ENCODE measurements at regions not wholly inside any gene's neighbourhood (a gene's known extent, or its start where the extent isn't known, plus 50 kb on each side); places are given as distances from the start of the nearest gene placed in this dataset.
A peak's percentile ranks its signal among the peaks of the same experiment; 100 is the strongest.

DNA sequence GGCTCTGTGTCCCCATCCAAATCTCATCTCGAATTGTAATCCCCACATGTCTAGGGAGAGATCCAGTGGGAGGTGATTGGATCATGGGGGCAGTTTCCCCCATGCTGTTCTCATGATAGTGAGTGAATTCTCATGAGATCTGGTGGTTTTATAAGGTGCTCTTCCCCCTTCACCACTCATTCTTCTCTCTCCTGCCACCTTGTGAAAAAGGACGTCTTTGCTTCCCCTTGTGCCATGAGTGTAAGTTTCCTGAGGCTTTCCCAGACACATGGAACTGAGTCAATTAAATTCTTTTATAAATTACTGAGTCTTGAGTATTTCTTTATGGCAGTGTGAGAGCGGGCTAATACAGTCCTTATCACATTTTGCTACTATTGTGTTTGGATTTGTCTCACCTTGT lies 177.6 kb upstream of the SLC39A10 start:
- no peak for DNase-seq (ENCODE audit: low read depth in 4 of 6, low spot score in 6 of 6)
- no CpG with 5 or more reads among the region's 3 CpGs for WGBS (ENCODE audit: insufficient coverage)
- Histone ChIP-seq H3K27me3 (ENCODE audit: control insufficient read depth, insufficient read depth, low read length) (no peaks in the 10 kb centered on the region), H3K36me3 (ENCODE audit: control insufficient read depth, insufficient read depth, low read length) (no peaks in the 10 kb centered on the region), H3K27ac (ENCODE audit: low read depth, low read length) (no peak overlapping the region), H3K4me3 (ENCODE audit: low read depth, low read length) (no peak overlapping the region), H3K9me3 (ENCODE audit: control insufficient read depth, insufficient read depth, low read length) (no peaks in the 10 kb centered on the region), H3K4me1 (ENCODE audit: control insufficient read depth, insufficient read depth, low read length) (no peaks in the 10 kb centered on the region)

GRCh38 chr2:195477996-195478382 lies 179.0 kb upstream of the SLC39A10 start:
- no peak for DNase-seq (ENCODE audit: low read depth in 4 of 6, low spot score in 6 of 6)
- Histone ChIP-seq H3K27ac (ENCODE audit: low read depth, low read length) (no peak overlapping the region), H3K4me3 (ENCODE audit: low read depth, low read length) (no peak overlapping the region), H3K27me3 (ENCODE audit: control insufficient read depth, insufficient read depth, low read length) (no peaks in the 10 kb centered on the region), H3K36me3 (ENCODE audit: control insufficient read depth, insufficient read depth, low read length) (no peaks in the 10 kb centered on the region), H3K9me3 (ENCODE audit: control insufficient read depth, insufficient read depth, low read length) (no peaks in the 10 kb centered on the region), H3K4me1 (ENCODE audit: control insufficient read depth, insufficient read depth, low read length) (no peaks in the 10 kb centered on the region)

GRCh38 chr2:195477248-195477995 lies 179.6 kb upstream of the SLC39A10 start:
- no peaks in the 10 kb centered on the region for H3K36me3 ChIP-seq (ENCODE audit: control insufficient read depth, insufficient read depth, low read length)
- WGBS (ENCODE audit: insufficient coverage), result no CpG with 5 or more reads among the region's 2 CpGs
- H3K27me3 ChIP-seq (ENCODE audit: control insufficient read depth, insufficient read depth, low read length), result no peaks in the 10 kb centered on the region
- no peaks in the 10 kb centered on the region for H3K4me1 ChIP-seq (ENCODE audit: control insufficient read depth, insufficient read depth, low read length)
- DNase-seq (ENCODE audit: low read depth in 4 of 6, low spot score in 6 of 6), result no peak
- H3K9me3 ChIP-seq (ENCODE audit: control insufficient read depth, insufficient read depth, low read length), result no peaks in the 10 kb centered on the region
- H3K27ac ChIP-seq (ENCODE audit: low read depth, low read length), result no peak overlapping the region
- H3K4me3 ChIP-seq (ENCODE audit: low read depth, low read length), result no peak overlapping the region

DNA sequence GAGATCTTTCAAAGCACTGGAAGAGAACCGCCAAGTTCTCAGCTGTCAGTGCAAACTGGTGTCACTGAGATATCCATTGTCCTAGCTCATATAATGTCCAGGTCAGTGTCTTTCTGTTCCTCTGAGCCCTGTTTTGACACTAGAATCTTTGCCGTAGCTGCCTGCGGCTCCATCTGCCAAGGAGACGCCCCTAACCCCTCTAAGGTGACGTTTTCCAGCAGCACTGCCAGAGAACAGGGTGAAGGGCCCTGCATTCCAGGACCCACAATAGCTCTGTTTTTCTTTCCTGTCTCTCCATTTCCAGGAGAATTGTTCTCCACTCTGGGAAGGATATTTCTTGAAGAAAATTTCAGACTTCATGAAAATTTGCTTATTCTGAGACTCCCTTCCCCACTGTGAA lies 181.7 kb upstream of the SLC39A10 start:
- WGBS (ENCODE audit: insufficient coverage), result 58% methylated on average over 4 of the region's 5 CpGs
- Histone ChIP-seq H3K9me3 (ENCODE audit: control insufficient read depth, insufficient read depth, low read length) (no peaks in the 10 kb centered on the region), H3K4me3 (ENCODE audit: low read depth, low read length) (no peak overlapping the region), H3K27me3 (ENCODE audit: control insufficient read depth, insufficient read depth, low read length) (no peaks in the 10 kb centered on the region), H3K4me1 (ENCODE audit: control insufficient read depth, insufficient read depth, low read length) (no peaks in the 10 kb centered on the region), H3K36me3 (ENCODE audit: control insufficient read depth, insufficient read depth, low read length) (no peaks in the 10 kb centered on the region), H3K27ac (ENCODE audit: low read depth, low read length) (no peak overlapping the region)
- no peak for DNase-seq (ENCODE audit: low read depth in 4 of 6, low spot score in 6 of 6)

DNA sequence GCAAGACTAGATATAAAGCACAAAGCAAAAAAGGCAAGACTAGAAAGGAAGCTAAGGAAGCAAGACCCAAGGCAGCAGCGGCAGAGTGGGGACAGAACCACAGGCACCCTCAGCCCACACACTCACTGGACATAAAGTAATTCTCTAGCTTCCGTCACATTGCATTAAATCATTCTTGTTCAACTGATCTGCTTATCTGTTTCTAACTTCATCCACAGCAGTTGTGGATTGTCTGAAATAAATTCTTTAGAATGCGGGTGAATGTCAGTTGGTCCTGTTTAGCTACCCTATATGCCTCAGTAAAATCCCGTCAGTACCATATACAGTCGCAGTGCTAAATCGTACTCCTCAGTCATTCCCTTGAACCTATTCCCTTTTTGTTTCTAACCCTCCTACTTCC lies 183.2 kb upstream of the SLC39A10 start:
- no peaks in the 10 kb centered on the region for H3K36me3 ChIP-seq (ENCODE audit: control insufficient read depth, insufficient read depth, low read length)
- no CpG with 5 or more reads among the region's 6 CpGs for WGBS (ENCODE audit: insufficient coverage)
- DNase-seq (ENCODE audit: low read depth in 4 of 6, low spot score in 6 of 6), result no peak
- H3K27ac ChIP-seq (ENCODE audit: low read depth, low read length), result no peak overlapping the region
- no peaks in the 10 kb centered on the region for H3K27me3 ChIP-seq (ENCODE audit: control insufficient read depth, insufficient read depth, low read length)
- H3K9me3 ChIP-seq (ENCODE audit: control insufficient read depth, insufficient read depth, low read length), result no peaks in the 10 kb centered on the region
- H3K4me1 ChIP-seq (ENCODE audit: control insufficient read depth, insufficient read depth, low read length), result no peaks in the 10 kb centered on the region
- H3K4me3 ChIP-seq (ENCODE audit: low read depth, low read length), result no peak overlapping the region

- no peak for DNase-seq (ENCODE audit: low read depth in 4 of 6, low spot score in 6 of 6)
- no peak overlapping the region for H3K4me3 ChIP-seq (ENCODE audit: low read depth, low read length)
- H3K27ac ChIP-seq (ENCODE audit: low read depth, low read length), result no peak overlapping the region
- no peaks in the 10 kb centered on the region for H3K27me3 ChIP-seq (ENCODE audit: control insufficient read depth, insufficient read depth, low read length)
- H3K36me3 ChIP-seq (ENCODE audit: control insufficient read depth, insufficient read depth, low read length), result no peaks in the 10 kb centered on the region
- WGBS (ENCODE audit: insufficient coverage), result no CpG with 5 or more reads among the region's 3 CpGs
- H3K4me1 ChIP-seq (ENCODE audit: control insufficient read depth, insufficient read depth, low read length), result no peaks in the 10 kb centered on the region
- no peaks in the 10 kb centered on the region for H3K9me3 ChIP-seq (ENCODE audit: control insufficient read depth, insufficient read depth, low read length)
These were observed 184.4 kb upstream of the SLC39A10 start for GRCh38 chr2:195472501-195473234.

DNA sequence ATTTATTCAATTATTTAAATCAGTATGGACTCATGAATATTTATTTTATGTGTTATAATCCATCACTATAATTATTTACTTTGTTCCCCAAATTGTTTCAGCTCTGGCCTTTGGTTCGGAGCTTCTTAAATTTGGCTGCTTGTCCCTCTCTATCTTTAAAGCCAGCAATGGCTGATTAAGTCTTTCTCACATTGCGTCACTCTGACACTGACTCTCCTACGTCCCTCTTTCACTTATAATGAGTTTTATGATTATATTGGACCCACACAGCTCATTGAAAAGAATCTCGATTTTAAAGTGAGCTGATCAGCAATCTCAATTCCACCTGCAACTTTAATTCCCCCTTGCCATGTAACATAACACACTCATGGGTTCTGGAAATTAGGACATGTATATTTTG lies 185.2 kb upstream of the SLC39A10 start:
- DNase-seq (ENCODE audit: low read depth in 4 of 6, low spot score in 6 of 6), result no peak

GRCh38 chr2:195471163-195471562 lies 185.9 kb upstream of the SLC39A10 start:
- peaks cover 2% of the 10 kb centered on the region for H3K9me3 ChIP-seq (ENCODE audit: control insufficient read depth, insufficient read depth, low read length)
- H3K4me1 ChIP-seq (ENCODE audit: control insufficient read depth, insufficient read depth, low read length), result no peaks in the 10 kb centered on the region
- no peaks in the 10 kb centered on the region for H3K27me3 ChIP-seq (ENCODE audit: control insufficient read depth, insufficient read depth, low read length)
- no peak for DNase-seq (ENCODE audit: low read depth in 4 of 6, low spot score in 6 of 6)
- no peaks in the 10 kb centered on the region for H3K36me3 ChIP-seq (ENCODE audit: control insufficient read depth, insufficient read depth, low read length)
- 100% methylated on average over 1 of the region's 2 CpGs for WGBS (ENCODE audit: insufficient coverage)
- no peak overlapping the region for H3K4me3 ChIP-seq (ENCODE audit: low read depth, low read length)
- no peak overlapping the region for H3K27ac ChIP-seq (ENCODE audit: low read depth, low read length)

More for the DNA sequence above, 185.2 kb upstream of the SLC39A10 start:
- Histone ChIP-seq H3K9me3 (ENCODE audit: control insufficient read depth, insufficient read depth, low read length) (no peaks in the 10 kb centered on the region), H3K27me3 (ENCODE audit: control insufficient read depth, insufficient read depth, low read length) (no peaks in the 10 kb centered on the region), H3K4me1 (ENCODE audit: control insufficient read depth, insufficient read depth, low read length) (no peaks in the 10 kb centered on the region), H3K4me3 (ENCODE audit: low read depth, low read length) (no peak overlapping the region), H3K27ac (ENCODE audit: low read depth, low read length) (no peak overlapping the region), H3K36me3 (ENCODE audit: control insufficient read depth, insufficient read depth, low read length) (no peaks in the 10 kb centered on the region)
- WGBS (ENCODE audit: insufficient coverage), result 57% methylated on average over 1 of the region's 4 CpGs

DNA sequence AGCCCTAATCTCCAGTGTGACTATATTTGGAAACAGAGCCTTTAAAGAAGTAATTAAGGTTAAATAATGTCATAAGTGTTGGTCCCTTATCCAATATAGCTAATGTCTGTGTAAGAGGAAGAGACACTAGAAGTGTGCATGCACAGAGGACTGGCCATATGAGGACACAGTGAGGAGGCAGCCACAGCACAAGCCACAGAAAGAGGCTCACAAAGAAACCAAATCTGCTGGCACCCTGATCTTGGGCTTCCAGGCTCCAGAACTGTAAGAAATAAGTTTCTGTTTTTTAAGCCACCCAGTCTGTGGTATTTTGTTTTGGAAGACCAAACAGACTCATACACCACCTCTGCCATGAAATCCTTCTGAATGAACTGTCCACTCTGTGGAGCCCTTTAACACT lies 186.4 kb upstream of the SLC39A10 start:
- Histone ChIP-seq H3K4me3 (ENCODE audit: low read depth, low read length) (no peak overlapping the region), H3K4me1 (ENCODE audit: control insufficient read depth, insufficient read depth, low read length) (no peaks in the 10 kb centered on the region), H3K27me3 (ENCODE audit: control insufficient read depth, insufficient read depth, low read length) (no peaks in the 10 kb centered on the region), H3K9me3 (ENCODE audit: control insufficient read depth, insufficient read depth, low read length) (peaks cover 2% of the 10 kb centered on the region), H3K27ac (ENCODE audit: low read depth, low read length) (no peak overlapping the region), H3K36me3 (ENCODE audit: control insufficient read depth, insufficient read depth, low read length) (no peaks in the 10 kb centered on the region)
- DNase-seq (ENCODE audit: low read depth in 4 of 6, low spot score in 6 of 6), result no peak

DNA sequence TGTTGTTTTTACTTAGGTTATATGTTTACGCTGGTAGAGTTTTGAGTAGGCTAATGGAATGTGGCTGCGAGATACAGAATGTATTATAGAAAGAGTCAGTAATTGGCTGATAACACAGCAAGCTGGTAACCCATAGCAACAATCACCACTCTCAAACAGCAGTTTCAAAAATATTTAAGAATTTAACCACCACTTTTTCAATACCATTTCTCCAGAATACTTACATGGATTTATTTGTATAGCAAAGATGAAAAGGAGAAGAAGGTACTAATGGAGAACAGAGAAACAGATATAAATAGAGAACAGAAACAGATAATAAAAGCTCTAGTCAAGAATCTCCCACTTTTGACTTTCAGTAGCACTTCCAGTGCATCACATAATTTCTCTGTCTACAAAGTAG lies 188.3 kb upstream of the SLC39A10 start:
- H3K36me3 ChIP-seq (ENCODE audit: control insufficient read depth, insufficient read depth, low read length), result no peaks in the 10 kb centered on the region
- DNase-seq (ENCODE audit: low read depth in 4 of 6, low spot score in 6 of 6), result peak in 1 of 6 donors; percentile 67
- WGBS (ENCODE audit: insufficient coverage), result 80% methylated on average over 1 of the region's 2 CpGs
- H3K27me3 ChIP-seq (ENCODE audit: control insufficient read depth, insufficient read depth, low read length), result no peaks in the 10 kb centered on the region
- H3K9me3 ChIP-seq (ENCODE audit: control insufficient read depth, insufficient read depth, low read length), result peaks cover 2% of the 10 kb centered on the region
- no peak overlapping the region for H3K27ac ChIP-seq (ENCODE audit: low read depth, low read length)
- H3K4me1 ChIP-seq (ENCODE audit: control insufficient read depth, insufficient read depth, low read length), result no peaks in the 10 kb centered on the region
- H3K4me3 ChIP-seq (ENCODE audit: low read depth, low read length), result no peak overlapping the region

Data from spinal cord (tissue), 9 donors.